Activated CD4-positive, alpha-beta T cell treated with anti-CD3 and anti-CD28 coated beads, Interleukin-2, amount 10 ng/mL, durations not matched to agents 7 days and 5 days (primary cell): ENCODE measurements at regions not wholly inside any gene's neighbourhood (a gene's known extent, or its start where the extent isn't known, plus 50 kb on each side); places are given as distances from the start of the nearest gene placed in this dataset.
A peak's percentile ranks its signal among the peaks of the same experiment; 100 is the strongest.

Experiments
- CTCF ChIA-PET: fragments of 350-600 bp; sonication (Branson Sonifier 250); formaldehyde crosslinking; loops from one replicate; lab custom pipeline; 2021; ENCODE audit warnings: antibody characterized with exemption; lab: Charles Lee
- POLR2A ChIA-PET: fragments of 350-600 bp; sonication (Branson Sonifier 250); formaldehyde crosslinking; loops from one replicate; lab custom pipeline; 2021; ENCODE audit warnings: antibody characterized with exemption; lab: Charles Lee
- DNase-seq: peaks from one replicate; pipeline ENCODE4 v3.0.0-alpha.2; 2020
- H3K27ac Mint-ChIP-seq: one replicate; pipeline ENCODE4 v1.8.0; 2021; ENCODE audit warnings: mild to moderate bottlenecking, moderate library complexity, mixed read lengths
- H3K27me3 Mint-ChIP-seq: one replicate; pipeline ENCODE4 v1.8.0; 2021; ENCODE audit warnings: mixed read lengths
- H3K36me3 Mint-ChIP-seq: one replicate; pipeline ENCODE4 v1.8.0; 2021; ENCODE audit warnings: low read depth, mixed read lengths
- H3K4me1 Mint-ChIP-seq: one replicate; pipeline ENCODE4 v1.8.0; 2021; ENCODE audit warnings: mixed read lengths
- H3K4me3 Mint-ChIP-seq: one replicate; pipeline ENCODE4 v1.8.0; 2021; ENCODE audit warnings: mild to moderate bottlenecking, moderate library complexity, mixed read lengths
- H3K9me3 Mint-ChIP-seq: one replicate; pipeline ENCODE4 v1.8.0; 2021; ENCODE audit warnings: mixed read lengths

DNA sequence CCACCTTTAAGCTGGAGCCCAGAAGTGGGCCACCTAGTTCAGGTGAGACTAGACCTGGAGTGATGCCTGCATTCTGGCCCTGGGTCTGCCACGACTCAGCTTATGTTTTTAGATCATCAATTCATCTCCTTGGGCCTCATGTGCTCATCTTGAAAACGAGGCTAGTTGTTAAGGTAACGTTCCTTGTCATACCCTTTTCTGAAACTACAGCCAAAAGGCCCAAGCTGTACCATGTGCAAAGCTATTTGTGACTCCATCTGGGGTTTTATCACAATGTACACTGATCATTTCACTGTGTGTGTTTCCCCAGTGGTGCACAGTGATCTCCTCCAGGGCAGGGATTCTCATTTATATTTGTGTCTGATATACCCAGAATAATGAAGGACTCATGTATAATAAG is 138.4 kb upstream of the COPS8 start:
- no peak for DNase-seq
- ChIA-PET CTCF (interaction anchor here (0.7 kb wide), 1 partner anchor 9 kb away, joined by 3 read pairs; no protein-coding TSS in a partner anchor), POLR2A (no interaction called here)
- H3K36me3 Mint-ChIP-seq, result no peaks in the 10 kb centered on the region
- H3K9me3 Mint-ChIP-seq, result peaks cover 2% of the 10 kb centered on the region
- no peak overlapping the region for H3K27ac Mint-ChIP-seq
- H3K4me1 Mint-ChIP-seq, result no peaks in the 10 kb centered on the region
- H3K27me3 Mint-ChIP-seq, result peaks cover 5% of the 10 kb centered on the region
- no peak overlapping the region for H3K4me3 Mint-ChIP-seq

- H3K4me1 Mint-ChIP-seq, result no peaks in the 10 kb centered on the region
- H3K36me3 Mint-ChIP-seq, result no peaks in the 10 kb centered on the region
- ChIA-PET POLR2A (no interaction called here), CTCF (no interaction called here)
- DNase-seq, result peak; percentile 3
- no peak overlapping the region for H3K4me3 Mint-ChIP-seq
- H3K27me3 Mint-ChIP-seq, result peaks cover 5% of the 10 kb centered on the region
- H3K9me3 Mint-ChIP-seq, result peaks cover 2% of the 10 kb centered on the region
- H3K27ac Mint-ChIP-seq, result no peak overlapping the region
These were observed 137.8 kb upstream of the COPS8 start for GRCh38 chr2:236947896-236948295.

- no peak overlapping the region for H3K27ac Mint-ChIP-seq
- H3K4me1 Mint-ChIP-seq, result no peaks in the 10 kb centered on the region
- ChIA-PET CTCF (no interaction called here), POLR2A (no interaction called here)
- DNase-seq, result no peak
- peaks cover 4% of the 10 kb centered on the region for H3K9me3 Mint-ChIP-seq
- no peaks in the 10 kb centered on the region for H3K36me3 Mint-ChIP-seq
- no peak overlapping the region for H3K4me3 Mint-ChIP-seq
- peaks cover 5% of the 10 kb centered on the region for H3K27me3 Mint-ChIP-seq
These were observed 136.4 kb upstream of the COPS8 start for GRCh38 chr2:236949089-236949905.

GRCh38 chr2:236951830-236952475 is 133.7 kb upstream of the COPS8 start:
- peaks cover 5% of the 10 kb centered on the region for H3K27me3 Mint-ChIP-seq
- no peak for DNase-seq
- H3K4me1 Mint-ChIP-seq, result peaks cover 7% of the 10 kb centered on the region
- CTCF ChIA-PET, result no interaction called here
- H3K27ac Mint-ChIP-seq, result no peak overlapping the region
- no peak overlapping the region for H3K4me3 Mint-ChIP-seq
- POLR2A ChIA-PET, result no interaction called here
- H3K36me3 Mint-ChIP-seq, result no peaks in the 10 kb centered on the region
- H3K9me3 Mint-ChIP-seq, result peaks cover 6% of the 10 kb centered on the region

GRCh38 chr2:236954641-236955040 is 131.0 kb upstream of the COPS8 start:
- peaks cover 7% of the 10 kb centered on the region for H3K4me1 Mint-ChIP-seq

DNA sequence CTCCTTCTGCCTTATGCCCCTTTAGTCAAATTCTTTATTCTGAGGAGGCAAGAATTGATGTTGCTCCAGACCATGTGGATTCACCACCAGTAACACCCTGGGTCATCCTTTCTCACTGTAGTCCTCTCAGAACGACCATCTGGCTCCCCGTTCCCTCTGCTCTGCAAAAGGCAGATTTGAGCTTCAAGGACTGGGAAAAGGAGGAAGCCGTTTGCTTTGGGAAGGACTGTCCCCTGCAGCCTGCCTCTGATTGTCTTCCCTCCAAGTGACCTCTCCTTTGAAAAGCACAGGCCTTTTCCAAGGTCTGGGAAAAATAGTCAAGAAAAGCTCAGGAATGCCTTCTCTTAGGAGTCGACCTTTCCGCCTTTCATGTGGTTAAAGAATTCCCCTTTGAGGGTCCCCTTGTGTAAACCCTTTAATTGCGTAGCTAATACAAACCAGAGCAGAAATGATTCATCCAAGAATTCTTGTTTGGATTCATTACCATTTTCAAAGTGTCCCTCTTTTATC is 130.1 kb upstream of the COPS8 start:
- Mint-ChIP-seq H3K4me1 (peaks cover 7% of the 10 kb centered on the region), H3K36me3 (no peaks in the 10 kb centered on the region), H3K27ac (no peak overlapping the region), H3K4me3 (no peak overlapping the region), H3K9me3 (peaks cover 6% of the 10 kb centered on the region), H3K27me3 (peaks cover 2% of the 10 kb centered on the region)
- ChIA-PET POLR2A (no interaction called here), CTCF (no interaction called here)
- DNase-seq, result no peak

More at GRCh38 chr2:236954641-236955040, 131.0 kb upstream of the COPS8 start:
- no peak overlapping the region for H3K4me3 Mint-ChIP-seq
- no peak overlapping the region for H3K27ac Mint-ChIP-seq
- no peaks in the 10 kb centered on the region for H3K36me3 Mint-ChIP-seq
- H3K9me3 Mint-ChIP-seq, result peaks cover 6% of the 10 kb centered on the region
- ChIA-PET POLR2A (no interaction called here), CTCF (no interaction called here)
- DNase-seq, result no peak
- peaks cover 3% of the 10 kb centered on the region for H3K27me3 Mint-ChIP-seq

GRCh38 chr2:236956031-236956618 is 129.6 kb upstream of the COPS8 start:
- Mint-ChIP-seq H3K36me3 (no peaks in the 10 kb centered on the region), H3K27me3 (peaks cover 2% of the 10 kb centered on the region), H3K27ac (no peak overlapping the region), H3K4me1 (peaks cover 7% of the 10 kb centered on the region), H3K9me3 (peaks cover 6% of the 10 kb centered on the region), H3K4me3 (no peak overlapping the region)
- POLR2A ChIA-PET, result no interaction called here
- no peak for DNase-seq
- CTCF ChIA-PET, result interaction anchor here (1.0 kb wide), 1 partner anchor 9 kb away, joined by 3 read pairs; no protein-coding TSS in a partner anchor

DNA sequence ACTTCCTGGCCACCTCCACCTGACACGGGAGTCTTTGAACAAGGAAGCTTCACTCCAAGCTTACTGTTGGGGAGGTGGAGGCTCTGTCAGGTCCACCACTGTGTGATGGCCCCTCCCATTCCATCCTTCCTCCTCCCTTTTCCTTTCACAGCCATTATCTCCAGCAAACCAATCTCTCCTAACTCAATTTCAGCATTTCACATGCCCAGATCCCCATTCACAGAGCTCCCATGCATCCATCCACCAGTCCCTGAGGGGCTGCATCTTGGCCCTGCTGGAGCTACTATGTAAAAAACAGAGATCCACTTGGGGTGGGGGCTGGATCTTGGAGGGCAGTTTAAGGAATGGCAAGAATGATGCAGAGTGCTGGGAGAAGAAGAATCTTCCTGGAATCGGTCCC is 129.0 kb upstream of the COPS8 start:
- Mint-ChIP-seq H3K27ac (no peak overlapping the region), H3K27me3 (no peaks in the 10 kb centered on the region), H3K36me3 (no peaks in the 10 kb centered on the region), H3K4me3 (no peak overlapping the region), H3K9me3 (peaks cover 4% of the 10 kb centered on the region), H3K4me1 (peaks cover 7% of the 10 kb centered on the region)
- ChIA-PET CTCF (interaction anchor here (1.0 kb wide), 1 partner anchor 10 kb away, joined by 3 read pairs; no protein-coding TSS in a partner anchor), POLR2A (no interaction called here)
- no peak for DNase-seq

DNA sequence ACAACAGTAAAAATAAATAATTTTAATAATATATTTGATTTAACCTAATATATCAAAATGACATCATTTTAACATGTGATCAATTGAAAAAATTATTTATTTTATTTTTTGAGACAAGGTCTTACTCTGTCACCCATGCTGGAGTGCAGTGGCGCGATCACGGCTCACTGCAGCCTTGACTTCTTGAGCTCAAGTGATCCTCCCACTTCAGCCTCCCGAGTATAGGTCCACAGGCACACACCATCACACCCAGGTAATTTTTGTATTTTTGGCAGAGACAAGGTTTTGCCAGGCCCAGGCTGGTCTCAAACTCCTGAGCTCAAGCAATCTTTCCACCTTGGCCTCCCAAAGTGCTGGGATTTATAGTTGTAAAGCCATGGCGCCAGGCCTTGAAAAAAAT is 126.7 kb upstream of the COPS8 start:
- H3K27ac Mint-ChIP-seq, result no peak overlapping the region
- peaks cover 2% of the 10 kb centered on the region for H3K9me3 Mint-ChIP-seq
- ChIA-PET POLR2A (no interaction called here), CTCF (no interaction called here)
- DNase-seq, result no peak
- H3K27me3 Mint-ChIP-seq, result no peaks in the 10 kb centered on the region
- no peaks in the 10 kb centered on the region for H3K36me3 Mint-ChIP-seq
- H3K4me1 Mint-ChIP-seq, result peaks cover 7% of the 10 kb centered on the region
- H3K4me3 Mint-ChIP-seq, result no peak overlapping the region

DNA sequence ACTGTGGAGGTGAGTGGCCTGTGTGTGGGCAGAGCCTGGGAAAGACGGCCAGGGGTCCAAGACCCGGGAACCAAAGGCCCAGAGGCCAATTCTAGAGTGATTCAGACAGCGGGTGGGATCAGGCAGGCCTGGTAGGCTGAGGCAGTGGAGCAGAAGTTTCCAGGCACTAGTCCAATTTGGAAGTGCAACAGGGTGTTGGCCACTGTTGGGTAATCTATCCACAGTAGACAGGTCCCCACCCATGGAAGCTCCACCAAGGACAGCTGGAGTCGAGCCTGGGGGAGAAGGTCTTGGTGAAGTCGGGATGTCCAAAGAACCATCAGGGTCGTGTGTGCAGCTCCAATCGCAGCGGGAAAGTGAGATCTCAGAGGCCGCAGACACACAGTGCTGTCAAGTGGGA is 125.8 kb upstream of the COPS8 start:
- Mint-ChIP-seq H3K27ac (no peak overlapping the region), H3K9me3 (peaks cover 2% of the 10 kb centered on the region), H3K4me3 (no peak overlapping the region), H3K36me3 (no peaks in the 10 kb centered on the region), H3K4me1 (peaks cover 7% of the 10 kb centered on the region), H3K27me3 (no peaks in the 10 kb centered on the region)
- DNase-seq, result no peak
- CTCF ChIA-PET, result no interaction called here
- POLR2A ChIA-PET, result no interaction called here

- Mint-ChIP-seq H3K4me3 (no peak overlapping the region), H3K36me3 (no peaks in the 10 kb centered on the region), H3K4me1 (peaks cover 7% of the 10 kb centered on the region), H3K9me3 (no peaks in the 10 kb centered on the region), H3K27ac (no peak overlapping the region), H3K27me3 (no peaks in the 10 kb centered on the region)
- ChIA-PET CTCF (no interaction called here), POLR2A (no interaction called here)
- no peak for DNase-seq
These were observed 125.2 kb upstream of the COPS8 start for GRCh38 chr2:236960531-236960930.

DNA sequence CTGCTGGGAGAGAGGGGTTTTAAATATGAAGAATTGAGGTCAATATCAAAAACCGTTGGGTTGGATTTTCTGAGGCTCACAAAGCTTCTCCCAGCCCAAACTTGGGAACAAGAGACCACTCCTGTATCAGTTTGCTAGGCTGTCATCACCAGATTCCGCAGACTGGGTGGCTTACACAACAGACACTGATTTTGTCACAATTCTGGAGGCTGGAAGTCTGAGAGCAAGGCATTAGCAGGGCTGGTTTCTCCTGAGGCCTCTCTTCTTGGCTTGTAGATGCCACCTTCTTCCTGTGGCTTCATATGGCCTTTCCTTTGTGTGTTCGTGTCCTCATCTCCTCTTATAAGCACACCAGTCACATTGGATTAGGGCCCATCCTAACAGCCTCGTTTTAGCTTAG is 122.9 kb upstream of the COPS8 start:
- no peak overlapping the region for H3K27ac Mint-ChIP-seq
- no peaks in the 10 kb centered on the region for H3K36me3 Mint-ChIP-seq
- H3K9me3 Mint-ChIP-seq, result no peaks in the 10 kb centered on the region
- no peaks in the 10 kb centered on the region for H3K27me3 Mint-ChIP-seq
- no peak for DNase-seq
- H3K4me1 Mint-ChIP-seq, result peaks cover 12% of the 10 kb centered on the region
- ChIA-PET POLR2A (no interaction called here), CTCF (no interaction called here)
- H3K4me3 Mint-ChIP-seq, result no peak overlapping the region

DNA sequence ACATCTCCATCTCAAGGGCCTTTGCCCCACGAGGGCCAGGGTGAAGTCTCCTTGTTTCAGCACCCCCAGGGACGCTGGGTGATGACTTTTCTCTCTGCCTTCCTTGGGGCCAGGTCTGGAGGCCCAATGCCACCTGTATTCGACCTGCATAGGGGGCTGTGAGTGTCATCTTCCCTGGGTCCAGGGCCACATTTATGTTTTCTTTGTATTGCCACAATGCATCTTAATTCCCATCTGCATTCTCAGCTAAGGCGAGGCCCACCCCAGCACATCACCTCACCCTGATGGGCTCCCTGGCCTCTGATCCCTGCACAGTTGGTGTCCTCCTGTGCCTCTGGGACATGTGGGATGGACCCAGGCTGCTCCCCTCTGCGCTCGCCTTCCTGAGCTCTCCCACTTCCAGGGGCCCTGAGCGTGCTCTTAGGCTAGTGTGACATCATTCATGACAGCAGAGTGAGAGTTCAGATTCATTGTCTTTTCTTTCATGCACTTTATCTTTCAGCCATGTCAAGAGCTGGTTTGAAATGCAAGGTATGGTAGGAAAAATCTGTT is 122.0 kb upstream of the COPS8 start:
- Mint-ChIP-seq H3K4me3 (no peak overlapping the region), H3K36me3 (peaks cover 2% of the 10 kb centered on the region)
- DNase-seq, result no peak

More for the DNA sequence above, 122.0 kb upstream of the COPS8 start:
- ChIA-PET CTCF (no interaction called here), POLR2A (no interaction called here)
- H3K9me3 Mint-ChIP-seq, result no peaks in the 10 kb centered on the region
- H3K27me3 Mint-ChIP-seq, result no peaks in the 10 kb centered on the region
- H3K4me1 Mint-ChIP-seq, result peaks cover 21% of the 10 kb centered on the region
- H3K27ac Mint-ChIP-seq, result no peak overlapping the region
